ENCODE measurements at regions not wholly inside any gene's neighbourhood (a gene's known extent, or its start where the extent isn't known, plus 50 kb on each side); places are given as distances from the start of the nearest gene placed in this dataset.

DNA sequence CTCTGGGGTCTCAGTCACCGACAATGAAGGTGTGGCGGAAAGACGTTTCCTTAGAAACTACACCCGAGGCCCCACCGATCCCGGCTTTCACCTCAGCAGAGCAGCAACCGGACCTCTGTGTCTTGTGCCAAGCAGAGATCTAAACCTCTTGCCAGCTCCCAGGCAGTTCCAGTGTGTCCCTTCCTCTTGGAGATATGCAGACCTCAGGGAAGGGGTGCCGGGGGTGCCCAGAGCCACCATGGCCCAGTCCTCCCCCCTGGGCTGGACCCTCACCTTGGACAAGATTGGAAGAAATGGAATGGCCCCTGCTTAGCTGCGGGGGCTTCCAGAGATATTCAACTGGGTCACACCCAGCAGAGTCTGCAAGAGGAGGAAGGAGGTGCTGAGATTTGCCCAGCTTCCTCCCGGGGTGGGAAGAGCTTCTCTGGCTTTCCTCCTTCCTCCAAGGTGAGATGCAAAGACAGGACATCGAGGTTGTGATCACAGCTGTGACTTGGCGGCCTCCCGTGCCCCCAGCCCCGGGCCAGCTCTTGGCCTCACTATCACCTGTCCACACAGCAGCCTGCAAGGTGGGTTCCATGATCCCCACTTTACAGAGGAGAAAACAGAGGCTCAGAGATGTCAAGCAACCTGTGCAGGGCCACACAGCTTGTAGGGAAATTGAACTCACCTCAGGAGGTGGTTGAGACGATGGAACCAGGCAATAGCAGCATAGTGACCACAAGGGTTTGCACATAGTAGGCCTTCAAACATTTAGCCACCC lies 281.7 kb upstream of the RTL1 start:
- H3K36me3 Mint-ChIP-seq (ENCODE audit: low read depth, unreplicated experiment) = no peaks in the 10 kb centered on the region
- no peak for FAIRE-seq
- H3K9me3 ChIP-seq (ENCODE audit: insufficient read depth, low read depth, low read length) = peaks cover 6% of the 10 kb centered on the region
- H3K36me3 ChIP-seq (ENCODE audit: insufficient read depth, low read length) = no peaks in the 10 kb centered on the region
- no peak overlapping the region for H3K9ac ChIP-seq (ENCODE audit: low read length)
- H3K27ac Mint-ChIP-seq (ENCODE audit: unreplicated experiment) = no peak overlapping the region
- H3K4me3 ChIP-seq (ENCODE audit: insufficient read depth, low read depth, low read length) = no peak overlapping the region
- no peak overlapping the region for H3K27ac ChIP-seq (ENCODE audit: low read depth, low read length)
- no peaks in the 10 kb centered on the region for H3K4me1 ChIP-seq (ENCODE audit: insufficient read depth, low read length)
- TF ChIP-seq, protein P1, sequence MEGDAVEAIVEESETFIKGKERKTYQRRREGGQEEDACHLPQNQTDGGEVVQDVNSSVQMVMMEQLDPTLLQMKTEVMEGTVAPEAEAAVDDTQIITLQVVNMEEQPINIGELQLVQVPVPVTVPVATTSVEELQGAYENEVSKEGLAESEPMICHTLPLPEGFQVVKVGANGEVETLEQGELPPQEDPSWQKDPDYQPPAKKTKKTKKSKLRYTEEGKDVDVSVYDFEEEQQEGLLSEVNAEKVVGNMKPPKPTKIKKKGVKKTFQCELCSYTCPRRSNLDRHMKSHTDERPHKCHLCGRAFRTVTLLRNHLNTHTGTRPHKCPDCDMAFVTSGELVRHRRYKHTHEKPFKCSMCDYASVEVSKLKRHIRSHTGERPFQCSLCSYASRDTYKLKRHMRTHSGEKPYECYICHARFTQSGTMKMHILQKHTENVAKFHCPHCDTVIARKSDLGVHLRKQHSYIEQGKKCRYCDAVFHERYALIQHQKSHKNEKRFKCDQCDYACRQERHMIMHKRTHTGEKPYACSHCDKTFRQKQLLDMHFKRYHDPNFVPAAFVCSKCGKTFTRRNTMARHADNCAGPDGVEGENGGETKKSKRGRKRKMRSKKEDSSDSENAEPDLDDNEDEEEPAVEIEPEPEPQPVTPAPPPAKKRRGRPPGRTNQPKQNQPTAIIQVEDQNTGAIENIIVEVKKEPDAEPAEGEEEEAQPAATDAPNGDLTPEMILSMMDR (IDR thresholded peaks at IDR 0.05; ENCODE audit: insufficient read depth, low read depth, low read length) = no peak
- TF ChIP-seq EZH2 (IDR thresholded peaks at IDR 0.05; ENCODE audit: insufficient read depth, low read length) = no peak
- H2AFZ ChIP-seq (ENCODE audit: low read depth, low read length) = no peak overlapping the region
- H3K79me2 ChIP-seq (ENCODE audit: insufficient read depth, low read length) = no peaks in the 10 kb centered on the region
- peaks cover 14% of the 10 kb centered on the region for H3K27me3 ChIP-seq (ENCODE audit: insufficient read depth, low read length)
- H3K27me3 Mint-ChIP-seq (ENCODE audit: low read depth, unreplicated experiment) = peaks cover 32% of the 10 kb centered on the region
- H4K20me1 ChIP-seq (ENCODE audit: insufficient read depth, low read length) = no peaks in the 10 kb centered on the region
- no peak overlapping the region for H3K4me2 ChIP-seq (ENCODE audit: low read length)
- no peak overlapping the region for H3K4me3 Mint-ChIP-seq (ENCODE audit: unreplicated experiment)
- H3K4me1 Mint-ChIP-seq (ENCODE audit: low read depth, unreplicated experiment) = no peaks in the 10 kb centered on the region
- no peak for DNase-seq (ENCODE audit: low read depth)
- H3K9me3 Mint-ChIP-seq (ENCODE audit: unreplicated experiment) = peaks cover 13% of the 10 kb centered on the region

DNA sequence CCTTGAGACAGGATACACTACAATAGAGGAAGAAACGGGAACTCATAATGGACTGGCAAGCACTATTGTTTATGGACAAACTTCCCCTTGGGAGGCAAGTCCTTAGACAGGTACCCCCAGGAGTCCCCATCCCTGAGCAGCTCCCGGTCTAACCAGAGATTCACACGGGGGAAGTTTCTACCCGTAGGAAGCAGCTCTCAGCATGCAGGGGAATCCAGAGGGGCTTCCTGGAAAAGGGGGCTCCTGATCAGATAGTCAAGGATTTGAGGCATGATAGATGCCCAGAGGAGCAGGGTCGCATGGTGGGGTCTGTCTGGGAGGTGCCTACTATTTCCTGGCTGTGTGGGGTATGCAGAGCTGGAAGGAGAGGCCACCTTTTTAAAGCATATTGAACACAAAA lies 282.4 kb upstream of the RTL1 start:
- Mint-ChIP-seq H3K4me3 (ENCODE audit: unreplicated experiment) (no peak overlapping the region), H3K27me3 (ENCODE audit: low read depth, unreplicated experiment) (peaks cover 36% of the 10 kb centered on the region)
- no peak for FAIRE-seq

More for the DNA sequence above, 282.4 kb upstream of the RTL1 start:
- TF ChIP-seq, protein P1 (IDR thresholded peaks at IDR 0.05; ENCODE audit: insufficient read depth, low read depth, low read length) = no peak
- no peak for TF ChIP-seq EZH2 (IDR thresholded peaks at IDR 0.05; ENCODE audit: insufficient read depth, low read length)
- H3K27ac Mint-ChIP-seq (ENCODE audit: unreplicated experiment) = no peak overlapping the region
- Histone ChIP-seq H2AFZ (ENCODE audit: low read depth, low read length) (no peak overlapping the region), H3K27me3 (ENCODE audit: insufficient read depth, low read length) (peaks cover 19% of the 10 kb centered on the region), H4K20me1 (ENCODE audit: insufficient read depth, low read length) (no peaks in the 10 kb centered on the region), H3K9me3 (ENCODE audit: insufficient read depth, low read depth, low read length) (peaks cover 3% of the 10 kb centered on the region), H3K9ac (ENCODE audit: low read length) (no peak overlapping the region), H3K4me2 (ENCODE audit: low read length) (no peak overlapping the region), H3K36me3 (ENCODE audit: insufficient read depth, low read length) (no peaks in the 10 kb centered on the region), H3K79me2 (ENCODE audit: insufficient read depth, low read length) (no peaks in the 10 kb centered on the region), H3K4me3 (ENCODE audit: insufficient read depth, low read depth, low read length) (no peak overlapping the region), H3K4me1 (ENCODE audit: insufficient read depth, low read length) (no peaks in the 10 kb centered on the region), H3K27ac (ENCODE audit: low read depth, low read length) (no peak overlapping the region)
- H3K4me1 Mint-ChIP-seq (ENCODE audit: low read depth, unreplicated experiment) = no peaks in the 10 kb centered on the region
- peaks cover 10% of the 10 kb centered on the region for H3K9me3 Mint-ChIP-seq (ENCODE audit: unreplicated experiment)
- DNase-seq (ENCODE audit: low read depth) = no peak
- H3K36me3 Mint-ChIP-seq (ENCODE audit: low read depth, unreplicated experiment) = no peaks in the 10 kb centered on the region

Measured in astrocyte (in vitro differentiated cells and primary cell).